ENCODE measurements at regions not wholly inside any gene's neighbourhood (a gene's known extent, or its start where the extent isn't known, plus 50 kb on each side); places are given as distances from the start of the nearest gene placed in this dataset.

- TF ChIP-seq, protein P1, sequence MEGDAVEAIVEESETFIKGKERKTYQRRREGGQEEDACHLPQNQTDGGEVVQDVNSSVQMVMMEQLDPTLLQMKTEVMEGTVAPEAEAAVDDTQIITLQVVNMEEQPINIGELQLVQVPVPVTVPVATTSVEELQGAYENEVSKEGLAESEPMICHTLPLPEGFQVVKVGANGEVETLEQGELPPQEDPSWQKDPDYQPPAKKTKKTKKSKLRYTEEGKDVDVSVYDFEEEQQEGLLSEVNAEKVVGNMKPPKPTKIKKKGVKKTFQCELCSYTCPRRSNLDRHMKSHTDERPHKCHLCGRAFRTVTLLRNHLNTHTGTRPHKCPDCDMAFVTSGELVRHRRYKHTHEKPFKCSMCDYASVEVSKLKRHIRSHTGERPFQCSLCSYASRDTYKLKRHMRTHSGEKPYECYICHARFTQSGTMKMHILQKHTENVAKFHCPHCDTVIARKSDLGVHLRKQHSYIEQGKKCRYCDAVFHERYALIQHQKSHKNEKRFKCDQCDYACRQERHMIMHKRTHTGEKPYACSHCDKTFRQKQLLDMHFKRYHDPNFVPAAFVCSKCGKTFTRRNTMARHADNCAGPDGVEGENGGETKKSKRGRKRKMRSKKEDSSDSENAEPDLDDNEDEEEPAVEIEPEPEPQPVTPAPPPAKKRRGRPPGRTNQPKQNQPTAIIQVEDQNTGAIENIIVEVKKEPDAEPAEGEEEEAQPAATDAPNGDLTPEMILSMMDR (conservative IDR thresholded peaks at IDR 0.05): no peak
- TF ChIP-seq EZH2 (IDR thresholded peaks at IDR 0.05; ENCODE audit: low read depth): no peak
Observed at GRCh38 chr2:41944220-41944880, 103.5 kb upstream of the PKDCC start.

All from PC-9 (cell line).